Body of pancreas (tissue), 4 donors: ENCODE measurements at regions not wholly inside any gene's neighbourhood (a gene's known extent, or its start where the extent isn't known, plus 50 kb on each side); places are given as distances from the start of the nearest gene placed in this dataset.

Experiments used
- ATAC-seq: fragments of 150-250 bp; one replicate; pipeline ENCODE4 v1.9.1; 2016
- DNase-seq, 4 donors: peaks; one replicate each; pipeline ENCODE4 v3.0.0-alpha.2; 2019
- H3K27ac ChIP-seq, 4 donors: fragments of 200-600 bp; sonication (generic); 1 replicate in 3 of 4; 2 replicates in 1 of 4; pipeline versions ENCODE4 v1.5.1 to v1.6.1; 2016 to 2019; ENCODE audit warnings: mild to moderate bottlenecking in 1 of 4, mixed read lengths in 1 of 4, moderate library complexity in 1 of 4
- H3K27me3 ChIP-seq, 2 donors: fragments of 200-600 bp; sonication (generic); one replicate each; pipeline ENCODE4 v1.6.0; 2016; ENCODE audit warnings: mild to moderate bottlenecking in 1 of 2
- H3K36me3 ChIP-seq, 2 donors: fragments of 200-600 bp; sonication (generic); replicated peaks in 1 of 2; 2 replicates each; pipeline ENCODE4 v1.5.1; 2016; ENCODE audit warnings: low read depth in 2 of 2; ENCODE audit not compliant: insufficient read depth in 1 of 2
- H3K4me1 ChIP-seq: fragments of 200-600 bp; sonication (generic); one replicate; pipeline ENCODE4 v1.6.0; 2016
- H3K4me3 ChIP-seq, 2 donors: fragments of 200-600 bp; sonication (generic); 1 replicate in 1 of 2; 2 replicates in 1 of 2; pipeline ENCODE4 v1.5.1; 2016 to 2019
- H3K9me3 ChIP-seq, 3 donors: fragments of 200-600 bp; sonication (generic); 1 replicate in 2 of 3; 2 replicates in 1 of 3; pipeline ENCODE4 v1.5.1; 2016
- CTCF ChIP-seq, 7 experiments: fragments of 450-650 bp in 4 of 7; fragments of 200-600 bp in 3 of 7; sonication (generic) in 3 of 7; IDR thresholded peaks; one replicate each; pipeline ENCODE4 v1.5.1; 2016 to 2019; ENCODE audit warnings: antibody characterized with exemption in 7 of 7
- POLR2A ChIP-seq, 3 donors: fragments of 450-650 bp; IDR thresholded peaks; one replicate each; pipeline ENCODE4 v1.6.1; 2016; ENCODE audit warnings: antibody characterized with exemption in 3 of 3, mild to moderate bottlenecking in 2 of 3
- WGBS, 2 donors: methylation state at CpG; one replicate each; pipeline ENCODE4 v1.1.5; 2017; 5-methylcytosine and 5-hydroxymethylcytosine counted together
- intact Hi-C: fragments of 100-400 bp; cut with DNase I; formaldehyde crosslinking; loops from one replicate; pipeline ENCODE4 v1.15.1; 2023

GRCh38 chr14:55957950-55958349, 160.3 kb upstream of the PELI2 start:
- intact Hi-C loops: no loop called here
- Histone ChIP-seq H3K27me3 (no peaks in the 10 kb centered on the region), H3K4me1 (no peaks in the 10 kb centered on the region), H3K9me3 (no peaks in the 10 kb centered on the region), H3K27ac (peak overlapping the region in 1 of 4 donors; percentile 6), H3K36me3 (no peaks in the 10 kb centered on the region), H3K4me3 (no peak overlapping the region)
- ATAC-seq (no peak), DNase-seq (no peak)
- no peak for TF ChIP-seq POLR2A (IDR thresholded peaks at IDR 0.05)
- TF ChIP-seq CTCF (IDR thresholded peaks at IDR 0.05): no peak
- 52 to 60% methylated on average over 7 of the region's 7 CpGs for WGBS, 2 donors

DNA sequence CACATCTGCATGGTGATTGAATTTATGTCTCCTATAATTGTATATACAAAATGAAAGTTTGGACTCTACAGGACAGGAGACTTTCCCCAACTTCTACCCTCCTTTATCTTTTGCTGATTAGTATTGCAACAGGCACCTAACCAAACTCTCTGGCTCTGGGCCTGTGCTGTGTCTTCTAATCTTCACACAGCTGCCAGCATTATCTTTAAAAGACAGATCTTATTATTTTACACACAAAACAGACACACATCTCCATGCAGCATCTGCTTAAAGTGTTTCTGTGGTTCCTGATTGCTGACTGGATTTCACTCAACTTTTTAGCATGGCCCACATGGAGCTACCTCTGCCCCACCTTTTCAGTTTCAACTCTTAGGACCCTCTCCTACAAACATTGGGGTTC, 154.9 kb upstream of the PELI2 start:
- no peaks in the 10 kb centered on the region for H3K9me3 ChIP-seq
- ATAC-seq (no peak), DNase-seq (no peak)
- no peak overlapping the region for H3K4me3 ChIP-seq
- no peak for TF ChIP-seq CTCF (IDR thresholded peaks at IDR 0.05)
- TF ChIP-seq POLR2A (IDR thresholded peaks at IDR 0.05): no peak
- no peaks in the 10 kb centered on the region for H3K4me1 ChIP-seq
- H3K27me3 ChIP-seq: no peaks in the 10 kb centered on the region
- intact Hi-C loops: no loop called here
- no peak overlapping the region for H3K27ac ChIP-seq
- no peaks in the 10 kb centered on the region for H3K36me3 ChIP-seq

GRCh38 chr14:55964091-55964490, 154.1 kb upstream of the PELI2 start:
- TF ChIP-seq CTCF (IDR thresholded peaks at IDR 0.05): no peak
- no peak overlapping the region for H3K27ac ChIP-seq
- 82 to 91% methylated on average over 8 of the region's 8 CpGs for WGBS, 2 donors
- H3K36me3 ChIP-seq: no peaks in the 10 kb centered on the region
- no peak for DNase-seq
- intact Hi-C loops: no loop called here
- no peaks in the 10 kb centered on the region for H3K27me3 ChIP-seq
- H3K9me3 ChIP-seq: no peaks in the 10 kb centered on the region
- ATAC-seq: no peak
- no peaks in the 10 kb centered on the region for H3K4me1 ChIP-seq
- no peak overlapping the region for H3K4me3 ChIP-seq

DNA sequence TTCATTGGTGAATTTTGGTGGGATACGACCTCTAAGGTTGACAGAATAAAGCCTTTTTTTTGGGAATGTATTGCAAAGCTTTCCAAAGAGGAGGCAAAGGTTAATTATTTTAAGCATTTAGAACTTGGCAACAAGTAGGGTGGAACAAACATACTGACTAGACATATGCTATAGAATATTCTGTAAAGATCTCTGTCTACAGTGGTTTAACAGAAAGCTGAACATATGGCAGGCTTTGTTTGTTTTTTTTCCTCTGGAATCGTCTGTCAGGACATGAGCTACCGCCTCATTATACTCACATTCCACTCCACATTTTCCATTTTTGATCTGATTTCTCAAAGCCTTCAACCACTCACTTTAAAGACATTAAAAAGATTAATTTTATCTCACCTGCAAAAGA, 153.4 kb upstream of the PELI2 start:
- no peaks in the 10 kb centered on the region for H3K36me3 ChIP-seq
- WGBS, 2 donors: 66 to 69% methylated on average over 3 of the region's 3 CpGs
- H3K4me3 ChIP-seq: no peak overlapping the region
- no peak overlapping the region for H3K27ac ChIP-seq
- H3K9me3 ChIP-seq: no peaks in the 10 kb centered on the region
- DNase-seq: no peak
- no peaks in the 10 kb centered on the region for H3K4me1 ChIP-seq
- ATAC-seq: no peak
- H3K27me3 ChIP-seq: no peaks in the 10 kb centered on the region
- TF ChIP-seq POLR2A (IDR thresholded peaks at IDR 0.05): no peak
- intact Hi-C loops: no loop called here

GRCh38 chr14:55965851-55966250, 152.4 kb upstream of the PELI2 start:
- no peak for ATAC-seq
- no peaks in the 10 kb centered on the region for H3K9me3 ChIP-seq

More at GRCh38 chr14:55965851-55966250, 152.4 kb upstream of the PELI2 start:
- DNase-seq: no peak
- Histone ChIP-seq H3K27ac (peak overlapping the region in 1 of 4 donors; percentile 11), H3K4me1 (no peaks in the 10 kb centered on the region), H3K27me3 (no peaks in the 10 kb centered on the region), H3K4me3 (no peak overlapping the region), H3K36me3 (no peaks in the 10 kb centered on the region)
- intact Hi-C loops: no loop called here
- TF ChIP-seq CTCF (IDR thresholded peaks at IDR 0.05) (no peak), POLR2A (IDR thresholded peaks at IDR 0.05) (no peak)
- 32 to 41% methylated on average over 2 of the region's 2 CpGs for WGBS, 2 donors
